ENCODE measurements at regions not wholly inside any gene's neighbourhood (a gene's known extent, or its start where the extent isn't known, plus 50 kb on each side); places are given as distances from the start of the nearest gene placed in this dataset.

DNA sequence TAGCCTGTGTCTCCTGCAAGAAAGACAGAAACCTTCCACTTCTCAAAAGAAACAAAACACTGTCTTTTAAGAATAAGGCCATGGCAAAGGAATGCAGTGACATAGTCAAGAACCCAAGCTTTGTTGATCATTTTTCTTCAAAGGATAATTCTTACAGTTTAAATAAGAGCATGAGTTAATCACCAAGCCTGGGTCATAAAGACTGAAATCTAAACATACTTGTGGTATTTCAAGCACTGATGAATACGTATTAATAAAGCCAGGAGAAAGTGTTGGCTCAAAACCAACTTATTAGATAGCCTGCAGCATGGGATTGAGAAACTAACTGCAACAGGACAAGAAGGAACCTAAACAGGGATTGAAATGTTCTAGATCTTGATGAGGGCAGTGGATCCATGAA lies 143.3 kb upstream of the MTNR1B start:
- ATAC-seq = no peak

DNA sequence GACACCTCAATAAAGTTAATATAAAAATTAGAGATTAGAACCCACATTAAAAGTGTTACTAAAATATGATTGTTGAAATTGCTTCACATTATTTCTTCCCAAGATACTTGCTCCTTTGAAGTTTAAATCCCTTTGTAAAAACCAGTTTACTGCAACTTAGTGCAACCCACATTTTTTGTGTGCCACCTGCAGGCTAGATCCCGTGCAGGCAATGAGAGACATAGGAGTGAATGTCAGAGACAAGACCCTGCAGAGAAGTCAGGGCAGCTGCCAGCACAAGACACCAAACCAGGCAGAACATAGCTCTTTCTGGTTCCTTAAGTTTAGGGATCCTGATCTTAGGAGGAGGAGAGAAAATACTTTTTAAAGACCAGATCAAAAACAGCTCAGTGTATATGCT lies 142.8 kb upstream of the MTNR1B start:
- Mint-ChIP-seq H3K27me3 (peaks cover 0 to 18% (median 3%) of the 10 kb centered on the region in 5 donors), H3K9me3 (peaks cover 0 to 10% (median 0%) of the 10 kb centered on the region in 9 donors), H3K36me3 (no peaks in the 10 kb centered on the region), H3K4me1 (no peaks in the 10 kb centered on the region), H3K4me3 (no peak overlapping the region), H3K27ac (no peak overlapping the region)
- ATAC-seq (no peak), DNase-seq (no peak)
- POLR2A ChIA-PET = no interaction called here

More for the DNA sequence above, 143.3 kb upstream of the MTNR1B start:
- Mint-ChIP-seq H3K36me3 (no peaks in the 10 kb centered on the region), H3K27me3 (peaks cover 0 to 18% (median 0%) of the 10 kb centered on the region in 5 donors), H3K4me1 (no peaks in the 10 kb centered on the region), H3K27ac (no peak overlapping the region), H3K4me3 (no peak overlapping the region), H3K9me3 (peaks cover 0 to 10% (median 0%) of the 10 kb centered on the region in 9 donors)
- DNase-seq = no peak
- POLR2A ChIA-PET = no interaction called here

DNA sequence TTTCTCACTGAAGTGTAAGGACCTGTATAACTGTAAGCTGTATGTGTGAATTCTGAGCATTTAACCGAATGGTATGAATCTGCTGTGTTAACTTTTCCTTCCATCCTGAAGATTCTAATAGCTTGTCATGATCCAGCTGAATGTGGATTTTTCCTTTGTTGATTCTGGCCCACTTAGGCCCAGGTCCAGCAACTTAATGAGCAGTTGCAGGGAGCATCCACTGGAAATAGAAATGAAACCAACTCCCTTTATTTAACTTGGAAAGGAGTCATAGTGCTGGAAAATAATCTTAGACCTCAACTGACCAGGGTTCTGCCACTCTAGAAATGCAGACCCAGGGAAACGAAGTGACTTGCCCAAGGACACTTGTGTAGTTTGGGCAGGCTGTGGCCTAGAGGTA lies 142.3 kb upstream of the MTNR1B start:
- no peaks in the 10 kb centered on the region for H3K36me3 Mint-ChIP-seq
- peaks cover 0 to 21% (median 5%) of the 10 kb centered on the region in 5 donors for H3K27me3 Mint-ChIP-seq
- DNase-seq (no peak), ATAC-seq (no peak)
- no peak overlapping the region for H3K27ac Mint-ChIP-seq
- H3K4me1 Mint-ChIP-seq = no peaks in the 10 kb centered on the region
- H3K4me3 Mint-ChIP-seq = no peak overlapping the region
- POLR2A ChIA-PET = no interaction called here
- H3K9me3 Mint-ChIP-seq = peaks cover 0 to 10% (median 0%) of the 10 kb centered on the region in 9 donors

DNA sequence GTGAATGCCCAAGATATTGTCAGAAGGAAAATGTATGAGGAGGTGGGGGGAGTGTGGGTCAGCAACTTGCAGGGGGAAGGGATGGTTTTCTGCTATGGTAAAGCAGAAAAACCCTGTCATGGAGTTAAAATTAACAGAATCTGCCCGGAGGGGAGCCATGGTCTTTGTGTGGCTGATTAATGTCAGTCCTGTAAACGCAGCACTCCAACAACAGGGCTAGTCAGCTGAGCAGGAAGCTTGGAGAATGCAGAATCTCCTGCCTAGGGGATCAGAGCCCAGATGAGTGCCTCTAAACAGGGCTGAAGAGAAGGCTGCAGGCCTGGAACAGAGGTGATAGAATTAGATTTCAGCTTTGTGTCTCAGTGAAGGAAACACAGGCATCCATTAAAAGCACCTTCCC lies 140.9 kb upstream of the MTNR1B start:
- H3K36me3 Mint-ChIP-seq = no peaks in the 10 kb centered on the region
- H3K27ac Mint-ChIP-seq = no peak overlapping the region
- POLR2A ChIA-PET = no interaction called here
- no peak for DNase-seq
- no peak for ATAC-seq
- no peaks in the 10 kb centered on the region for H3K9me3 Mint-ChIP-seq
- H3K4me1 Mint-ChIP-seq = no peaks in the 10 kb centered on the region
- H3K4me3 Mint-ChIP-seq = no peak overlapping the region
- peaks cover 0 to 16% (median 5%) of the 10 kb centered on the region in 5 donors for H3K27me3 Mint-ChIP-seq

DNA sequence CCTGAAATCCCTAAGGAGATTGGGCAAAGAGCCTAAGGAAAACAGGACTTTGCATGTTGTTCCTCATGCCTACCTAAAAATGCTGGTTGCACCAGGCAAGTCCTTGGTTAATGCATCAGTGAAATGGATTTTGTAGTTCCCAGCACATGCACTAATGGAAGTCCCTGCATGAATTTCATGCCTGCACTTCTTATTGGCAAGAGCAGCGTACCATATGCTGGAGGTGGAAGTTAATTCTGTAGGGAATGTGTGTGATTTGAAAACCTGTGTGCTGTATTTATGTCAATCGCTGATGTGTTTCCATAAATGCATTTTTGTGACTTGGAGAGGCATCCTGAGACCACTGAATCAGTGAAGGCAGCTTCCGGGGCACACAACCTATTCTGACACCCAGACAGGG lies 140.3 kb upstream of the MTNR1B start:
- Mint-ChIP-seq H3K4me3 (no peak overlapping the region), H3K27me3 (peaks cover 0 to 16% (median 5%) of the 10 kb centered on the region in 5 donors)

DNA sequence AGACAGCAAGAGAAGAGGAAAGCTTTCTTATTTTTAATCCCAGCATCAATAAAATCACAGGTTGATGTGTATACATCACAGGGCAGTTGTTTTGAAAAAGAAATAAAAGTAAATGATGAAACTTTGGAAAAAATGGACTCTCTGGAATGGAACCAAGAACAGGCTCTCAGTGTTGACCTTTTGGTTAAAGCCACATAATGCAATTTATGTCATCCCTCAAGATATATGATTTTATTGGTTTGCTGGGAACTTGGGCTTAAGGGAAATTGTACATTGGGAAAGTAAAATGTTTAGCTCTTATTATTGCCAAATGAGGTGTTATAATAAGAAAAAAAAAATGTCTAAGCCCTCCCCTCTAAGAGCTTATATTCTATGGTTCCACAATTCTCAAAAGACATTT lies 139.8 kb upstream of the MTNR1B start:
- peaks cover 0 to 16% (median 5%) of the 10 kb centered on the region in 5 donors for H3K27me3 Mint-ChIP-seq
- POLR2A ChIA-PET = no interaction called here
- H3K4me1 Mint-ChIP-seq = no peaks in the 10 kb centered on the region
- no peak for ATAC-seq
- DNase-seq = no peak
- H3K4me3 Mint-ChIP-seq = no peak overlapping the region
- no peak overlapping the region for H3K27ac Mint-ChIP-seq
- H3K9me3 Mint-ChIP-seq = no peaks in the 10 kb centered on the region
- H3K36me3 Mint-ChIP-seq = no peaks in the 10 kb centered on the region

More for the DNA sequence above, 140.3 kb upstream of the MTNR1B start:
- Mint-ChIP-seq H3K36me3 (no peaks in the 10 kb centered on the region), H3K4me1 (no peaks in the 10 kb centered on the region), H3K9me3 (no peaks in the 10 kb centered on the region), H3K27ac (no peak overlapping the region)
- no peak for DNase-seq
- POLR2A ChIA-PET = no interaction called here
- no peak for ATAC-seq

DNA sequence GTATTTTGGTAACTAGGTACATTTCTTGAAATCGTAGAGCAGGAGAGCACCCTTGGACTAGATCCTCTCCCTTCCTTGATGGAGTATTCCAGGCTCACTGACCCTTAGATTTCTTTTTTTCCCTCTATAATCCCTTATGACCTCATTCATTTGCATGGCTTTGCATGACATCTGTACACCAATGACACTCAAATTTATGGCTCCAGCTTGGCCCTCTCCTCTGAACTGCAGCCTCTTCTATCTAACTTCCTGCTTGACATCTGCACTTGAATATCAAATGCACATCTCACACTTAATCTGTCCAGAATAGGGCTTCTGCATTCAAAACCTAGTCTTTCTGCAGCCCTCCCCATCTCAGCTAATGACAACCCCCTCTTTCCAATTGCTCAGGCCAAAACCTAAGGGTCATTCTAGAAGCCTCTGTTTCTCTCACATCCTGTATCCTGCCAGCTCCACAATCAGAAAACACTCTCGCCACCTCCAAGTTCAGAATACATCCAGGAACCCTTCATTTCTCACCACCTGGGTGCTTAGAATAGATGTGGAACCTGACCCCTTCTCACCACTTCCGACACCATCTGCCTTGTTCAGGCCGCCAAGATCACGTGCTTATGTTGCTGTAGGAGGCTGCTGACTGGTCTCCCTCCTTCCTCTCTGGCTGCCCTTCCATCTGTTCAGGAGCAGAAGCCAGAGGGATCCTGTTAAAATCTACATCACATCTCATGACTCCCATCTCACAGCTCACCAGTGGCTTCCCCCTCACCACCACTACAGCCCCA lies 138.9 kb upstream of the MTNR1B start:
- Mint-ChIP-seq H3K9me3 (no peaks in the 10 kb centered on the region), H3K27me3 (peaks cover 0 to 16% (median 5%) of the 10 kb centered on the region in 5 donors), H3K36me3 (no peaks in the 10 kb centered on the region), H3K4me3 (no peak overlapping the region), H3K4me1 (no peaks in the 10 kb centered on the region), H3K27ac (no peak overlapping the region)
- DNase-seq = no peak
- ATAC-seq = no peak
- POLR2A ChIA-PET = no interaction called here

DNA sequence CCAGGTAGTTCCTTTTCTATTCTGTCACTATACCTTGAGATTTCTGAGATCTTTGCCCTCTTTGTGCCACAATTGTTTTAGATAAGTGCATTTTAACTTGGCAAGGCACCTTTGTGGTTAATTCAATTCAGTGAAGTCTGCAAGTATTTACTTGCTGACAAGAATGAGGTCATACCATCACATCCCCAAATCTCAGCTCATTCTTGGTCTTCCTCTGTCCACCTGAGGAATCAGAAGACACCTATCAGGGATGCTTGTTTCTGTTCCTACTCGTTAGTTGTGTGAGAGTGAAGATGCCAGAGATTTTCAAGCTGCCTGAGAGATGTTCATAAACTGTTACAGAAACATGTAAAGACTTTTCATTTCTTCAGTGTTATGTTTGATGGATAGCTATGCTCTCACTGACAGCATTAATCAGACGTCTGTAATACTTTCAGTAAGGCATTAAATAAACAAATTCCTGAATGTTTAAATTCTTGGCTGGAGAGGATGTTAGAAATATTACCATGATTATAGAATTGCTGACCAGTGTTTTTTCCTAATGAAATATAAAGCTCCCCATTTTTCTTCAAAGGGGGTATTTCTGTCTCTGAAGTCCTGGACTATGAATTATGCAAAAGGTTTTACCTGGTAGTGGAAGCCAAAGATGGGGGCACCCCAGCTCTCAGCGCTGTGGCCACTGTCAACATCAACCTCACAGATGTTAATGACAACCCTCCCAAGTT lies 135.0 kb upstream of the MTNR1B start:
- no peaks in the 10 kb centered on the region for H3K36me3 Mint-ChIP-seq
- H3K4me3 Mint-ChIP-seq = no peak overlapping the region
- ATAC-seq = no peak
- H3K27me3 Mint-ChIP-seq = peaks cover 0 to 11% (median 5%) of the 10 kb centered on the region in 5 donors
- H3K4me1 Mint-ChIP-seq = no peaks in the 10 kb centered on the region
- H3K9me3 Mint-ChIP-seq = no peaks in the 10 kb centered on the region
- no peak for DNase-seq
- H3K27ac Mint-ChIP-seq = no peak overlapping the region
- POLR2A ChIA-PET = no interaction called here

DNA sequence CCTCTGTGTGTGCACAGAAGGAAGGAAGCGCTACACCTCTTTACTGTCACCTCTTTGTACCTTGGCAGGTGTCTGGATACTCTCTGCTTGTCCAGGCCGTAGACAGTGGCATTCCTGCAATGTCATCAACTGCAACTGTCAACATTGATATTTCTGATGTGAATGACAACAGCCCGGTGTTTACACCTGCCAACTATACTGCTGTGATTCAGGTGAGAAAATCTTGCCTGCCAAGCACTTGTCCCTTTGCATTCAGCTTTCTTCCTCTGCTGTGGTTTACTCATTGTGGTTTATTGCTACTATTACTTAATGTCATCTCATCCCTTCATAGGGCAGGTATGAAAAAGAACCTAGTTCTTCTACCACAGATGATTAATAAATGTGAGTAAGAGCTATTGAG lies 131.9 kb upstream of the MTNR1B start:
- DNase-seq = no peak
- H3K27me3 Mint-ChIP-seq = peaks cover 0 to 5% (median 0%) of the 10 kb centered on the region in 5 donors
- no peak for ATAC-seq
- H3K4me3 Mint-ChIP-seq = no peak overlapping the region
- no peaks in the 10 kb centered on the region for H3K9me3 Mint-ChIP-seq
- no peak overlapping the region for H3K27ac Mint-ChIP-seq
- no peaks in the 10 kb centered on the region for H3K36me3 Mint-ChIP-seq
- POLR2A ChIA-PET = no interaction called here
- H3K4me1 Mint-ChIP-seq = no peaks in the 10 kb centered on the region

DNA sequence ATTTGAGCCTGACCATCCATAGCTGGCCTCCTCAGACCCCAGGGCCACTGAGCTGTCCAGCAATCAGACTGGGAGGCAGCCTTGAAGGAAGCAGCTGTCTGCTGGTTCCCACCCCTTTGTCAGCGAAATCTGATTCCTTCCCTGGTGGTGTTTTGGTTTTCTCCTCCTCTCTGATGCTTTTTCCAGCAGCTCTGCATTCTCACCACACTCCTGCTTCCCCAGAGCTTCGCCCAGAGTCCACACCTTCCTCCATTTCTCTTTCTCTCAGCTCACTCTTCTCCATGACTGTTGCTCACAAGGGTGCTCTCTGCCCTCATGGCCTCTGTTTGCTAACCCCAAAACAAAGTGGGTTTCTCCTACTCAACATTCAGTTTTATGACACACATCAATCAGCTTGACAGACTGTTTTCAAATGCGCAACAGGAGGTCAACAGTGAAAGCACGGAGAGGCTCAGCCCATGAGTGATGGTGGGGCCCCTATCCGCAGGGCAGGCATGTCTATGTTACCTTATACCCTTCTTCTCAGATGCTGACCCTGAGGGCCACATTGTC lies 130.6 kb upstream of the MTNR1B start:
- POLR2A ChIA-PET = no interaction called here
- no peaks in the 10 kb centered on the region for H3K4me1 Mint-ChIP-seq
- H3K27ac Mint-ChIP-seq = no peak overlapping the region
- no peak for ATAC-seq
- H3K9me3 Mint-ChIP-seq = no peaks in the 10 kb centered on the region
- no peak overlapping the region for H3K4me3 Mint-ChIP-seq
- no peaks in the 10 kb centered on the region for H3K36me3 Mint-ChIP-seq
- no peak for DNase-seq
- peaks cover 0 to 5% (median 0%) of the 10 kb centered on the region in 5 donors for H3K27me3 Mint-ChIP-seq

DNA sequence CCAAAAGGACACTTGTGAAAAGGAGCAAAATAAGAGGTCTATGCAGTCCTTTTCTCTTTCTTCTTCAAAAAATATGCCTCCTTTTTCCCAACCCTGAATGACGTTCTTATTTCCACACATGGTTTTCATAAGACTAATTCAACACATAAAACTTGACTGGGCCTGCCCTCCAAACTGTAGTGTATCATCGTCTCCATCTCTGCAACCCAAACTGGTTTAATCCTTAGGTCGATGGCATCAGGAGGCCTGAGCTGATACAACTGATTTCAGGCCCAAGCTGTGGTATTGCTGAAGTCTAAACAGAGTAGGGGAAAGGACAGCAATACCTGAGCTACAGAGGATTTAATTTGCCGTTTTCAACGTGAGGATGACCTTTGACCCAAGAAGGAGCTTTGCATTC lies 130.0 kb upstream of the MTNR1B start:
- H3K9me3 Mint-ChIP-seq = no peaks in the 10 kb centered on the region
- H3K27me3 Mint-ChIP-seq = peaks cover 0 to 5% (median 0%) of the 10 kb centered on the region in 5 donors
- DNase-seq (no peak), ATAC-seq (no peak)
- H3K4me3 Mint-ChIP-seq = no peak overlapping the region
- no peaks in the 10 kb centered on the region for H3K36me3 Mint-ChIP-seq
- no peaks in the 10 kb centered on the region for H3K4me1 Mint-ChIP-seq
- POLR2A ChIA-PET = no interaction called here
- no peak overlapping the region for H3K27ac Mint-ChIP-seq

DNA sequence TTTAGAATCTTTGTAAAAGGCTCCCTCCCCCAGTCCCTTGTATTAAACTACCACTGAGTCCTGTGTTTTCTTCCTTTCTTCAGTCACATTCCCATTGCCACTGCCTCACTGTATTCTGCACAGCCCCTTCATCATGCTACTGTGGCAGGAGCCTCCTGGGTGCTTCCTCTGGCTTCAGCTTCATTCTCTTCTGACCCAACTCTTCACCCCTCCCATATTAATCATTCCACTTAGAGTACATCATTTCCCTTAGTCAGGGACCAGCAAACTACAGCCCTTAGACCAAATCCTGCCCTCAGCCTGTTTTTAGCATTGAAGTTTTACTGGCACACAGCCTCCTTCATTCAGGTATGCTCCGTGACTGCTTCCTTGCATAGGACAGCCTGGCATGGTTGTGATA lies 127.7 kb upstream of the MTNR1B start:
- ATAC-seq = no peak
- H3K27me3 Mint-ChIP-seq = peaks cover 0 to 5% (median 0%) of the 10 kb centered on the region in 5 donors
- no peaks in the 10 kb centered on the region for H3K36me3 Mint-ChIP-seq
- POLR2A ChIA-PET = no interaction called here
- no peak for DNase-seq
- no peak overlapping the region for H3K4me3 Mint-ChIP-seq
- H3K4me1 Mint-ChIP-seq = no peaks in the 10 kb centered on the region
- no peak overlapping the region for H3K27ac Mint-ChIP-seq
- no peaks in the 10 kb centered on the region for H3K9me3 Mint-ChIP-seq

DNA sequence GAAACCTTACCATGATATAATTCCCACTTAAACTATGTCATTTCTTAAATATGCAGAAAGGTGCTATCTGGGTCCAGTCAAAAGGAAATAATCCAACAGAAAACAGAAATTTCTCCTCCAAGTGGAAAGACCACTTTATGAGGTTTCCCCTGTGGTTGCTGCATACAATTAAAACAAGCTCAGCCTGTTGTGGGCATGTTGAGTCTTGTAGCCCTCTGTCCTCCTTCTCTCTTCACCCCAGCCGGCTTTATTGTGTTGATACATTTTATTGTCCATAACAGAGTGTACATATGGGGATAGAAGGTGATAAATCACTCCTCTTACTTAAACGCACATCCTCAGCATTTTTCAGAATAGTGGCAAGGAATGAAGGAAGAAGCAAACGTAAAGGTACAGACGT lies 126.0 kb upstream of the MTNR1B start:
- POLR2A ChIA-PET = no interaction called here
- ATAC-seq (no peak), DNase-seq (no peak)
- H3K36me3 Mint-ChIP-seq = no peaks in the 10 kb centered on the region
- H3K4me1 Mint-ChIP-seq = no peaks in the 10 kb centered on the region
- H3K4me3 Mint-ChIP-seq = no peak overlapping the region
- H3K27me3 Mint-ChIP-seq = peaks cover 0 to 9% (median 0%) of the 10 kb centered on the region in 5 donors
- H3K27ac Mint-ChIP-seq = no peak overlapping the region
- no peaks in the 10 kb centered on the region for H3K9me3 Mint-ChIP-seq
